Stimulated activated naive CD4-positive, alpha-beta T cell treated with Interleukin-2 at 50 U/mL for 16 hours (primary cell): ENCODE measurements at regions not wholly inside any gene's neighbourhood (a gene's known extent, or its start where the extent isn't known, plus 50 kb on each side); places are given as distances from the start of the nearest gene placed in this dataset.

ENCODE experiments used
- DNase-seq: peaks from one replicate; lab custom pipeline; 2025; lab: John Stamatoyannopoulos, UW

- no peak for DNase-seq
Observed at GRCh38 chr1:173400387-173400995, 76.6 kb upstream of the PRDX6 start.

- no peak for DNase-seq
Observed at GRCh38 chr1:173403996-173404395, 73.1 kb upstream of the PRDX6 start.

- no peak for DNase-seq
Observed at GRCh38 chr1:173405281-173405680, 71.9 kb upstream of the PRDX6 start.

- DNase-seq: no peak
Observed at GRCh38 chr1:173405834-173406233, 71.3 kb upstream of the PRDX6 start.

- no peak for DNase-seq
Observed at GRCh38 chr1:173406783-173407230, 70.3 kb upstream of the PRDX6 start.

- DNase-seq: no peak
Observed at GRCh38 chr1:173407846-173408245, 69.3 kb upstream of the PRDX6 start.

GRCh38 chr1:173408886-173409285 lies 68.2 kb upstream of the PRDX6 start:
- no peak for DNase-seq

GRCh38 chr1:173409613-173410012 lies 67.5 kb upstream of the PRDX6 start:
- DNase-seq: no peak

- no peak for DNase-seq
Observed at GRCh38 chr1:173410133-173410793, 66.9 kb upstream of the PRDX6 start.

GRCh38 chr1:173410794-173411236 lies 66.3 kb upstream of the PRDX6 start:
- DNase-seq: no peak

- DNase-seq: no peak
Observed at GRCh38 chr1:173411835-173412742, 65.0 kb upstream of the PRDX6 start.

- no peak for DNase-seq
Observed at GRCh38 chr1:173413271-173413707, 63.8 kb upstream of the PRDX6 start.

- DNase-seq: no peak
Observed at GRCh38 chr1:173414136-173414535, 63.0 kb upstream of the PRDX6 start.

GRCh38 chr1:173414539-173415226 lies 62.5 kb upstream of the PRDX6 start:
- no peak for DNase-seq

GRCh38 chr1:173415490-173415889 lies 61.6 kb upstream of the PRDX6 start:
- no peak for DNase-seq

GRCh38 chr1:173415905-173416450 lies 61.2 kb upstream of the PRDX6 start:
- no peak for DNase-seq

GRCh38 chr1:173417563-173417962 lies 59.6 kb upstream of the PRDX6 start:
- no peak for DNase-seq

GRCh38 chr1:173418107-173418985 lies 58.8 kb upstream of the PRDX6 start:
- DNase-seq: no peak

- DNase-seq: peak; percentile 15
Observed at GRCh38 chr1:173420330-173420806, 56.8 kb upstream of the PRDX6 start.

GRCh38 chr1:173421286-173421685 lies 55.8 kb upstream of the PRDX6 start:
- DNase-seq: no peak

- DNase-seq: no peak
Observed at GRCh38 chr1:173421789-173422188, 55.3 kb upstream of the PRDX6 start.
